ENCODE measurements at regions not wholly inside any gene's neighbourhood (a gene's known extent, or its start where the extent isn't known, plus 50 kb on each side); places are given as distances from the start of the nearest gene placed in this dataset.
"Not testable (repeated sequence)": the region's sequence is repeated elsewhere in the genome, so short reads cannot be mapped to it uniquely, and the experiment has no call there.

DNA sequence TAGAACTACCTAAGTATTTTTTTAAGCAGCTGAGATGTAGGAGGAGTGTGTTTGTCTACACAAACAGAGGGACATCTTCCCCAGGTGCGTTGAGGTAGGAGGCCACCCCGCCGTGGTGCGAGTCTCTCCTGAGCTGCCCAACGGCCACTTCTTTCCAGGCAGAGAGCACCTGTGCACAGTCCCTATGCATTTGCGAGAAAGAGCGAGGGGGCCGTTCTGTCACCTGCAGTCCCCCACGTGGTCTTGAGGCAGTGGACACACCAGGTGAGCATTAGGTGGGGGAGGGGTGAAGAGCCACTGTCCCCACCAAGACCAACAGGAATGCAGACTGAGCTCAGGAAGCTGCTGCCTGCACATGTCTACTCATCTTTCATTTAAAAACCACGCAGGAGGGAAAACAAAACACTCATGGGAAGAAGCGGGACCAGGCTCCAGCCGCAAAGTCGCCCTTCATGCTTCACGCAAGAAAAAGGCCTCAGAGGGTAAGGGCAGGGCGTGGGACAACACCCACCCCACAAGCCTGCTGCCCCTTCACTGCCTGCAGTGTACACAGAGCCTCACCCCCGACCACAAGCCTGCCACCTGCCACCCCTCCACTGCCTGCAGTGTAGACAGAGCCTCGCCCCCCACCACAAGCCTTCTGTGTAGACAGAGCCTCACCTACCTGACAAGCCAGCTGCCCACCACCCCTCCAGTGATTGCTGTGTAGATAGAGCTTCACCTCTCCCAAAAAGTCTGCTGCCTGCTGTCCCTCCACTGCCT is 142.0 kb downstream of the DLL1 start:
- Histone ChIP-seq H3K27ac (ENCODE audit: low read depth, low read length) (no peak overlapping the region), H3K4me1 (ENCODE audit: control insufficient read depth, insufficient read depth, low read length, unreplicated experiment) (no peaks in the 10 kb centered on the region), H3K36me3 (ENCODE audit: insufficient read depth, low read length) (no peaks in the 10 kb centered on the region), H3K79me2 (ENCODE audit: control insufficient read depth, insufficient read depth, low read length, unreplicated experiment) (no peaks in the 10 kb centered on the region), H3K27me3 (ENCODE audit: insufficient read depth, low read length) (no peaks in the 10 kb centered on the region), H3K4me3 (ENCODE audit: low read depth, low read length) (no peak overlapping the region), H2AFZ (ENCODE audit: low read length, unreplicated experiment) (no peak overlapping the region)

DNA sequence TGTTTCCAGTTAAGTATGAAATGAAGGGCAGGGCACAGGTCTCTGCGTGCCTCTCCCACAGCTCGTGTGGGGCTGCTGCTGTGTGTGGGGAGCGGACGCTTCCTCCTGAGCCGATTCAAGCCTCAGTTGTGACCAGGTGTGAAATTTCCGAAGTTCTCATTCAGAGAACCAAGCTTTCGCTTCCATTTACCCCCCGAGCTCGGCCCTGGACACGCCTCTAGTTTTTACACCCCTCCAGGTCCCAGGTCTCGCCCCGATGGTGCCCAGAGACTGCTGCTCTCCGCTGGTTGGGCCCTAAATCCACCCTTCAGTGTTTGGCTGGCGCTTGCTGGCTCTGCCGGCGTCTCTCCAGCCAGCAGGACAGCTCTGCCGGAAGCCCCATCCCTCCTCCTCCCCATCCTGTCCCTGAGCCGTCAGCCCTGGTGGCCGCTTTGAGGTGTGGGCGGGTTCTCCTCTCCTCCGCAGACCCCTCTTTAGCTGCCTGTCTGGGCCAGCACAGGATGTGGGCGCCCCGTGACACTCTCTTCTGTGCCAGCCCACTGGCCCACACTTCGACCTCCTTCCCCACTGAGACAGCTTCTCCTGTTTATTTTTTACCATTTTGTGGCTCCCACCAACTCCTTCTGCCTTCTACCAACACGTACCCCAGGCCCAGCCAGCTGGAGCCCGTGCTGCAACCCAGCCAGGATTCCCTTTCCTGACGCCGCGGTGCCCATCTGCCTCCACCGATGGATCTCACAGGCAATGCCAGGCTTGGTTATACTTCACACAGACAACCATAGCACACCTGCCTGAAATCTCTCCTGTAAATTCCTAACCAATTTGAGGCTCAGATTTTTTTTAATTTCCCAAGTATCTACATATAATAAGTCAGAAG is 142.8 kb downstream of the DLL1 start:
- H3K27ac ChIP-seq (ENCODE audit: low read depth, low read length): no peak overlapping the region
- no peak overlapping the region for H2AFZ ChIP-seq (ENCODE audit: low read length, unreplicated experiment)
- no peaks in the 10 kb centered on the region for H3K4me1 ChIP-seq (ENCODE audit: control insufficient read depth, insufficient read depth, low read length, unreplicated experiment)
- H3K79me2 ChIP-seq (ENCODE audit: control insufficient read depth, insufficient read depth, low read length, unreplicated experiment): no peaks in the 10 kb centered on the region
- no peak overlapping the region for H3K4me3 ChIP-seq (ENCODE audit: low read depth, low read length)
- no peaks in the 10 kb centered on the region for H3K36me3 ChIP-seq (ENCODE audit: insufficient read depth, low read length)
- no peaks in the 10 kb centered on the region for H3K27me3 ChIP-seq (ENCODE audit: insufficient read depth, low read length)

DNA sequence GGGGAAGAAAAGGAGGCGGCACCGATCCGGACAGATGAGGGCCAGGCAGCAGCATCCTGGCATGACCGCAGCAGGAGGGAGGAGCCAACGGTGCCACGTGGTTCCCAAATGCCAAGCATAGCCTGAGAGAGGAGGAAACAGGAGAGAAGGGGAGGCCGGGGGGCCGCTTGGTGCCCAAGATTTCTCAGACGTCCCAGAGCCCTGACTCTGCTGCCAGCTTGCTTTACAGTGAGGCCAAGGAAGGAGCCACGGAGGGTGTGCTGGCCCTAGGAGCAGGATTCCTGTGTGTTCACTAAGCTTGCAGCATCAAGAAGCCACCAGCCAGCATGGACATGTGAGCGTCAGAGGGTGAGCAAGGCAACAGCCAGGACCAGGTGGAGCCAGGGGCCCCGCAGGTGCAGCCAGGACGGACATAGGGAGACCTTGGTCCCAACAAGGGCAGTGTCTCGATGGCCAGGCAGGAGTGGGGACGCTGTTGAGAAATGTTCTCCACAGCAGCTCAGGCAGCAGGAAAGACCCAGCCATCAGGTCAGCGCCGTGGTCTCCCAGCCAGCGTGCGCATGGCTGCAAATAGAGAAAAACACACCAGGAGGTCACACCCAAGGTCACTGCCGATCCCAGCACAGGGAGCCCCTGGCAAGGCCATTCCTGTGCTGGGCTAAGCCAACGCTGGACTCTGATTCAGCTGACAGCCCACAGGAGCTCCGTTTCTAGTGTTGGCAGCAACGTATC is 143.7 kb downstream of the DLL1 start:
- no peak overlapping the region for H3K27ac ChIP-seq (ENCODE audit: low read depth, low read length)
- H3K36me3 ChIP-seq (ENCODE audit: insufficient read depth, low read length): no peaks in the 10 kb centered on the region
- no peaks in the 10 kb centered on the region for H3K79me2 ChIP-seq (ENCODE audit: control insufficient read depth, insufficient read depth, low read length, unreplicated experiment)
- no peak overlapping the region for H2AFZ ChIP-seq (ENCODE audit: low read length, unreplicated experiment)
- H3K4me3 ChIP-seq (ENCODE audit: low read depth, low read length): no peak overlapping the region
- H3K4me1 ChIP-seq (ENCODE audit: control insufficient read depth, insufficient read depth, low read length, unreplicated experiment): no peaks in the 10 kb centered on the region
- H3K27me3 ChIP-seq (ENCODE audit: insufficient read depth, low read length): no peaks in the 10 kb centered on the region

DNA sequence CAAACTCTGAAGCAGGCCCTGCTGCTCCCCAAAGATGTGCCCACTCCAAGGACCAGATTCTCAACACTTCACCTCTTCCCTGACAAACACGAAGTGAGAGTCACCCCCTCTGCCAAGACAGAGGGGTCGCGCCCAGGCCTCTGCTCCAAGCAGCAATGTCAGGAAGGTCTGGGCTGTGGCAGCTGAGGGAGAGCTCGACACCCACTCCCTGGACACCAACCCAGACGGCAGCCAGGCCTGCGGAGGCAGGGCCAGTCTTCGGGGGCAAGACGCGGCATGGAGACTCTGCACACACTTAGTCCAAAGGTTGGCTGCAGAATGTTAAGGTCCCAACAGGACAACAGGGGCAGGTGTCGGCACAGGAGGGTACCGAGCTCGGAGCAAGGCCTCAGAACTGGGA is 144.2 kb downstream of the DLL1 start:
- Histone ChIP-seq H3K4me1 (ENCODE audit: control insufficient read depth, insufficient read depth, low read length, unreplicated experiment) (no peaks in the 10 kb centered on the region), H3K27me3 (ENCODE audit: insufficient read depth, low read length) (no peaks in the 10 kb centered on the region), H3K36me3 (ENCODE audit: insufficient read depth, low read length) (no peaks in the 10 kb centered on the region), H3K4me3 (ENCODE audit: low read depth, low read length) (no peak overlapping the region), H2AFZ (ENCODE audit: low read length, unreplicated experiment) (no peak overlapping the region), H3K27ac (ENCODE audit: low read depth, low read length) (no peak overlapping the region), H3K79me2 (ENCODE audit: control insufficient read depth, insufficient read depth, low read length, unreplicated experiment) (no peaks in the 10 kb centered on the region)

DNA sequence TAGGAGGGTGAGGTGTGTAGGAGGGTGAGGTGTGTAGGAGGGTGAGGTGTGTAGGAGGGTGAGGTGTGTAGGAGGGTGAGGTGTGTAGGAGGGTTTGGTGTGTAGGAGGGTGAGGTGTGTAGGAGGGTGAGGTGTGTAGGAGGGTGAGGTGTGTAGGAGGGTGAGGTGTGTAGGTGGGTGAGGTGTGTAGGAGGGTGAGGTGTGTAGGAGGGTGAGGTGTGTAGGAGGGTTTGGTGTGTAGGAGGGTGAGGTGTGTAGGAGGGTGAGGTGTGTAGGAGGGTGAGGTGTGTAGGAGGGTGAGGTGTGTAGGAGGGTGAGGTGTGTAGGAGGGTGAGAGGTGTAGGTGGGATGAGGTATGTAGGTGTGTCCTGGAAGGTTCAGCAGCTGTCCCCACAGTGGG is 144.7 kb downstream of the DLL1 start:
- H3K27me3 ChIP-seq (ENCODE audit: insufficient read depth, low read length); H3K27ac ChIP-seq (ENCODE audit: low read depth, low read length); H2AFZ ChIP-seq (ENCODE audit: low read length, unreplicated experiment); H3K79me2 ChIP-seq (ENCODE audit: control insufficient read depth, insufficient read depth, low read length, unreplicated experiment); H3K36me3 ChIP-seq (ENCODE audit: insufficient read depth, low read length); H3K4me3 ChIP-seq (ENCODE audit: low read depth, low read length); H3K4me1 ChIP-seq (ENCODE audit: control insufficient read depth, insufficient read depth, low read length, unreplicated experiment): not testable (repeated sequence)

DNA sequence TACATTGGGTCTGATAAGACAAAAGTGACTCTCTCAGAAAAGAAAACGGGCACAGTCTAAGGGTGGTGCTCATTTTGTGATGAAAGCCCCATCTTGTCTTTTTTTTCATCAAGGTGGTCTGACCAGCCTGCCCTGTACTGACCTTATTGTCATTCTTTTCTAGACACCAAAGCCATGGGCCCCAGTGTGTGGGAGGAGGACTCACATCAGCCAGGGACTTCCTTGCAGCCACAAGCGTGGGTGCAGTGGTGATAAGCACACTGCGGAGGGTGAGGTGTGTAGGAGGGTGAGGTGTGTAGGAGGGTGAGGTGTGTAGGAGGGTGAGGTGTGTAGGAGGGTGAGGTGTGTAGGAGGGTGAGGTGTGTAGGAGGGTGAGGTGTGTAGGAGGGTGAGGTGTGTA is 145.2 kb downstream of the DLL1 start:
- not testable (repeated sequence) for H3K36me3 ChIP-seq (ENCODE audit: insufficient read depth, low read length); H3K27me3 ChIP-seq (ENCODE audit: insufficient read depth, low read length); H3K79me2 ChIP-seq (ENCODE audit: control insufficient read depth, insufficient read depth, low read length, unreplicated experiment); H3K4me1 ChIP-seq (ENCODE audit: control insufficient read depth, insufficient read depth, low read length, unreplicated experiment); H3K4me3 ChIP-seq (ENCODE audit: low read depth, low read length); H3K27ac ChIP-seq (ENCODE audit: low read depth, low read length); H2AFZ ChIP-seq (ENCODE audit: low read length, unreplicated experiment)

DNA sequence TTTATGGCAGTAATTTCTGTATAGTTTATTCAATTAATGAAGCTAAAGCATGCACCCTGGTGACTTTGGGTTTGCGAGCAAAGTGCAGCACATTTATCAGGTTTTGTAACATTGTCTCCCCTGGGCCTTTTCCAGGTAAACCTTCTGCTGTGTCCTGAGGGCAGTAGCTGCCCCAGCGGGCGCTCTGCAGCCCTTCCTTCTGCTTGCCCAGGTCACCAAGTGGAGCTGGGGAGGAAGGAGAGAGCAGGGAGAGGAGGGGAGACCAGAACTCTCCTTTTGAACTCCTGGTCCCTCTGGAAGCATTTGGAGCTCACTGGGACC is 145.6 kb downstream of the DLL1 start:
- Histone ChIP-seq H3K4me1 (ENCODE audit: control insufficient read depth, insufficient read depth, low read length, unreplicated experiment) (no peaks in the 10 kb centered on the region), H3K4me3 (ENCODE audit: low read depth, low read length) (no peak overlapping the region), H3K27ac (ENCODE audit: low read depth, low read length) (no peak overlapping the region), H2AFZ (ENCODE audit: low read length, unreplicated experiment) (no peak overlapping the region), H3K27me3 (ENCODE audit: insufficient read depth, low read length) (no peaks in the 10 kb centered on the region), H3K36me3 (ENCODE audit: insufficient read depth, low read length) (no peaks in the 10 kb centered on the region), H3K79me2 (ENCODE audit: control insufficient read depth, insufficient read depth, low read length, unreplicated experiment) (no peaks in the 10 kb centered on the region)

DNA sequence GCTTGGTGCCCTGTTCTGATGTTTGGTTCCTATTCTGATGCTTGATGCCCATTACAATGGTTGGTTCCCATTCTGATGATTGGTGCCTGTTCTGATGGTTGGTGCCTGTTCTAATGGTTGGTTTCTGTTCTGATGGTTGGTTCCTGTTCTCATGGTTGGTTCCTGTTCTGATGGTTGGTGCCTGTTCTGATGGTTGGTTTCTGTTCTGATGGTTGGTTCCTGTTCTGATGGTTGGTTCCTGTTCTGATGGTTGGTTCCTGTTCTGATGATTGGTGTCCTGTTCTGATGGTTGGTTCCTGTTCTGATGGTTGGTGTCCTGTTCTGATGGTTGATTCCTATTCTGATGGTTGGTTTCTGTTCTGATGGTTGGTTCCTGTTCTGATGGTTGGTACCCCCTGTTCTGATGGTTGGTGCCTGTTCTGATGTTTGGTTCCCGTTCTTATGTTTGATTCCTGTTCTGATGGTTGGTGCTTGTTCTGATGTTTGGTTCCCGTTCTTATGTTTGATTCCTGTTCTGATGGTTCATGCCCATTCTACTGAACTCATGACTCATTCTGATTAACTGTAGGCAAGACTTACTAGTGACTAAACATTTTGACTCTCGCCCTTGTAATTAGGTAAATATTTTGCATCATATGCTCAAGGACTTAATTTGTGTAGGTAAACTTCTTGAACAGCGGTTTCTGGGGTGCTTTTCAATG is 146.2 kb downstream of the DLL1 start:
- H3K27ac ChIP-seq (ENCODE audit: low read depth, low read length): no peak overlapping the region
- H3K27me3 ChIP-seq (ENCODE audit: insufficient read depth, low read length): no peaks in the 10 kb centered on the region
- H2AFZ ChIP-seq (ENCODE audit: low read length, unreplicated experiment): no peak overlapping the region
- no peaks in the 10 kb centered on the region for H3K4me1 ChIP-seq (ENCODE audit: control insufficient read depth, insufficient read depth, low read length, unreplicated experiment)
- no peaks in the 10 kb centered on the region for H3K79me2 ChIP-seq (ENCODE audit: control insufficient read depth, insufficient read depth, low read length, unreplicated experiment)
- H3K4me3 ChIP-seq (ENCODE audit: low read depth, low read length): no peak overlapping the region
- no peaks in the 10 kb centered on the region for H3K36me3 ChIP-seq (ENCODE audit: insufficient read depth, low read length)

DNA sequence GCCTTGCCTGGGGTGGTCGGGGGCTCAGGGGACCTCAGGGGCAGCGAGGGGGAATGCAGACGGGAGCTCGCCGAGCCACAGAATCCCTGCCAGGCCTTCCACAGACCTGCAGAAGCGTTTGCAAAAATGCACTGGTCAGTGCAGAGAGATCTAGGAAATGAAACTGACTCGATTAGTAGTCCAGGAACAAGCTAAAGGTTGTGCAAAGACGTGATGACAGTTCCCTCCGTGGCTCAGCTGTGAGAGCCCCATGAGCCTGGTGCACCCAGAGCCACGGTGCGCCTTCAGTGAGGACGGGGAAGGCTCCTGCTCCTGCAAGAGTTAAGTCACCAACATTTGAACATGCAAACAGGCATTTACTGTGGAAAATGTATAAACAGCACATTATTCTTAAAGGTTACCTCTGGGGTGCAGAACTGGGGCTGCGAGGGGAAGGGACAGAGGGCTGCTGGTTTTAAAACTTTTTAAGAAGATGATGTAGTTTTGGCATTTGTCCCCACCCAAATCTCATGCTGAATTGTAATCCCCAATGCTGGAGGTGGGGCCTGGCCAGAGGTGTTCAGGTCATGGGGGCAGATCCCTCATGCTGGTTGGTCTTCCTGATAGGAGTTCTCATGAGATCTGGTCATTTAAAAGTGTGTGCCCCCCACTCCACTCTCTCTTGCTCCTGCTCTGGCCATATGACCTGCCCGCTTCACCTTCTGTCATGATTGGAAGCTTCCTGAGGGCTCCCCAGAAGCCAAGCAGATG is 147.3 kb downstream of the DLL1 start:
- Histone ChIP-seq H3K27ac (ENCODE audit: low read depth, low read length) (no peak overlapping the region), H3K36me3 (ENCODE audit: insufficient read depth, low read length) (no peaks in the 10 kb centered on the region), H3K79me2 (ENCODE audit: control insufficient read depth, insufficient read depth, low read length, unreplicated experiment) (no peaks in the 10 kb centered on the region), H2AFZ (ENCODE audit: low read length, unreplicated experiment) (no peak overlapping the region), H3K4me3 (ENCODE audit: low read depth, low read length) (no peak overlapping the region), H3K27me3 (ENCODE audit: insufficient read depth, low read length) (no peaks in the 10 kb centered on the region), H3K4me1 (ENCODE audit: control insufficient read depth, insufficient read depth, low read length, unreplicated experiment) (no peaks in the 10 kb centered on the region)

DNA sequence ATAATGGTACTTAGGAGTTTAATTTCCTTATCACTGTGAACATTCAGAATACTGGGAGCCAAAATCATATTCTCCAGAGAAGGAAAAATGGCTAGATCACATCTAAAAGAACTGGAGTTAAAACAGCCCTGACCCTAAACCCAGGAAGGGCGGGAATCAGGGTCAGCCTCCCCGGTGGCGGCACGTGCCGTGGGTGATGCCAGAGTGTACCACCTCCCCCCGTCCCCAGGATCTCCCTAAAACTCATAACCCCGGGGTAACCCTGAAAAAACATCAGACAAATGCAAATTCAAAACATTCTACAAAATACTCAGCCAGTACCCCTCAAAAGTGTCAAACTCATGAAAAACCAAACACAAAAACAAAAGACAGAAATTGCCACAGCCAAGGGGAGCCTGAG is 148.3 kb downstream of the DLL1 start:
- no peaks in the 10 kb centered on the region for H3K79me2 ChIP-seq (ENCODE audit: control insufficient read depth, insufficient read depth, low read length, unreplicated experiment)
- no peaks in the 10 kb centered on the region for H3K27me3 ChIP-seq (ENCODE audit: insufficient read depth, low read length)
- no peaks in the 10 kb centered on the region for H3K36me3 ChIP-seq (ENCODE audit: insufficient read depth, low read length)
- H3K4me3 ChIP-seq (ENCODE audit: low read depth, low read length): no peak overlapping the region
- H2AFZ ChIP-seq (ENCODE audit: low read length, unreplicated experiment): no peak overlapping the region
- H3K4me1 ChIP-seq (ENCODE audit: control insufficient read depth, insufficient read depth, low read length, unreplicated experiment): no peaks in the 10 kb centered on the region
- no peak overlapping the region for H3K27ac ChIP-seq (ENCODE audit: low read depth, low read length)
